SK-N-SH treated with all-trans-retinoic acid at 6 μM for 48 hours (cell line): ENCODE measurements at regions not wholly inside any gene's neighbourhood (a gene's known extent, or its start where the extent isn't known, plus 50 kb on each side); places are given as distances from the start of the nearest gene placed in this dataset.

ENCODE experiments used
- ATAC-seq: fragments of 200-7000 bp; cut with Tn5 transposase; 3 replicates; pipeline ENCODE4 v1.9.1; 2020; ENCODE audit warnings: mild to moderate bottlenecking, moderate library complexity
- ARNTL ChIP-seq: fragments of 450-650 bp; formaldehyde crosslinking; IDR thresholded peaks from 2 replicates; pipeline ENCODE4 v1.5.0; 2020; ENCODE audit warnings: low read depth, mild to moderate bottlenecking, moderate library complexity, borderline replicate concordance
- BACH2 ChIP-seq: fragments of 250-450 bp; sonication (Bioruptor Pico); IDR thresholded peaks from 2 replicates; pipeline ENCODE4 v1.9.0; 2021; ENCODE audit warnings: mild to moderate bottlenecking, borderline replicate concordance
- CREB5 ChIP-seq: fragments of 250-450 bp; sonication (Bioruptor Pico); IDR thresholded peaks from 2 replicates; pipeline ENCODE4 v1.5.1; 2020; ENCODE audit warnings: low read depth, mild to moderate bottlenecking, moderate library complexity
- CSDC2 ChIP-seq: fragments of 250-450 bp; sonication (Bioruptor Pico); IDR thresholded peaks from 2 replicates; pipeline ENCODE4 v1.5.0; 2020; ENCODE audit warnings: mild to moderate bottlenecking, moderate library complexity
- CSRNP3 ChIP-seq: fragments of 250-450 bp; sonication (Bioruptor Pico); IDR thresholded peaks from 2 replicates; pipeline ENCODE4 v1.5.1; 2021; ENCODE audit warnings: mild to moderate bottlenecking, moderate library complexity
- ESRRG ChIP-seq: fragments of 250-450 bp; sonication (Bioruptor Pico); IDR thresholded peaks from 2 replicates; pipeline ENCODE4 v1.6.1; 2021; ENCODE audit warnings: mild to moderate bottlenecking
- GLIS3 ChIP-seq: fragments of 250-450 bp; sonication (Bioruptor Pico); IDR thresholded peaks from 2 replicates; pipeline ENCODE4 v1.5.0; 2020; ENCODE audit warnings: mild to moderate bottlenecking, moderate library complexity
- ISL1 ChIP-seq: fragments of 250-450 bp; sonication (Bioruptor Pico); IDR thresholded peaks from 2 replicates; pipeline ENCODE4 v2.1.2; 2022; ENCODE audit warnings: mild to moderate bottlenecking, moderate library complexity
- OSR1 ChIP-seq: fragments of 250-450 bp; sonication (Bioruptor Pico); IDR thresholded peaks from 2 replicates; pipeline ENCODE4 v1.8.0; 2022; ENCODE audit warnings: moderate library complexity, mild to moderate bottlenecking, inconsistent platforms
- PATZ1 ChIP-seq: fragments of 250-450 bp; sonication (Bioruptor Pico); IDR thresholded peaks from 2 replicates; pipeline ENCODE4 v1.8.0; 2020; ENCODE audit warnings: mild to moderate bottlenecking, moderate library complexity, borderline replicate concordance
- POU6F1 ChIP-seq: fragments of 250-450 bp; sonication (Bioruptor Pico); IDR thresholded peaks from 2 replicates; pipeline ENCODE4 v1.8.0; 2021; ENCODE audit warnings: low read depth, mild to moderate bottlenecking, moderate library complexity, borderline replicate concordance
- PPARA ChIP-seq: fragments of 250-450 bp; sonication (Bioruptor Pico); IDR thresholded peaks from 2 replicates; pipeline ENCODE4 v1.5.0; 2020; ENCODE audit warnings: mild to moderate bottlenecking, borderline replicate concordance
- RARB ChIP-seq: fragments of 250-450 bp; sonication (Bioruptor Pico); IDR thresholded peaks from 2 replicates; pipeline ENCODE4 v1.8.0; 2021; ENCODE audit warnings: mild to moderate bottlenecking, moderate library complexity
- SNAI2 ChIP-seq: fragments of 250-450 bp; sonication (Bioruptor Pico); IDR thresholded peaks from 2 replicates; pipeline ENCODE4 v1.5.0; 2020; ENCODE audit warnings: mild to moderate bottlenecking, moderate library complexity
- TCF4 ChIP-seq: fragments of 250-450 bp; sonication (Bioruptor Pico); IDR thresholded peaks from 2 replicates; pipeline ENCODE4 v1.8.0; 2021; ENCODE audit warnings: mild to moderate bottlenecking, moderate library complexity, borderline replicate concordance
- TOX ChIP-seq: fragments of 250-450 bp; sonication (Bioruptor Pico); IDR thresholded peaks from 2 replicates; pipeline ENCODE4 v1.8.0; 2021; ENCODE audit warnings: mild to moderate bottlenecking, moderate library complexity, borderline replicate concordance
- TSHZ2 ChIP-seq: fragments of 250-450 bp; sonication (Bioruptor Pico); IDR thresholded peaks from 2 replicates; pipeline ENCODE4 v1.5.0; 2020; ENCODE audit warnings: mild to moderate bottlenecking, moderate library complexity
- ZC3H10 ChIP-seq: fragments of 250-450 bp; sonication (Bioruptor Pico); IDR thresholded peaks from 2 replicates; pipeline ENCODE4 v1.5.1; 2021; ENCODE audit warnings: mild to moderate bottlenecking, moderate library complexity
- ZFP3 ChIP-seq: fragments of 250-450 bp; sonication (Bioruptor Pico); IDR thresholded peaks from 2 replicates; pipeline ENCODE4 v1.5.0; 2020; ENCODE audit warnings: mild to moderate bottlenecking, moderate library complexity
- ZNF565 ChIP-seq: fragments of 450-650 bp; formaldehyde crosslinking; conservative IDR thresholded peaks from 2 replicates; pipeline ENCODE4 v1.5.0; 2020; ENCODE audit warnings: low read depth, mild to moderate bottlenecking, moderate library complexity
- ZNF70 ChIP-seq: fragments of 450-650 bp; formaldehyde crosslinking; IDR thresholded peaks from 2 replicates; pipeline ENCODE4 v1.5.0; 2020; ENCODE audit warnings: mild to moderate bottlenecking, moderate library complexity
- ZNF8 ChIP-seq: fragments of 450-650 bp; formaldehyde crosslinking; IDR thresholded peaks from 2 replicates; pipeline ENCODE4 v1.5.0; 2020; ENCODE audit warnings: mild to moderate bottlenecking, moderate library complexity

GRCh38 chr4:188262464-188262863 lies 123.2 kb downstream of the TRIML1 start (continued):
- no peak for TF ChIP-seq CREB5 (CRISPR knock-in tag)
- TF ChIP-seq, all 23 proteins: peak for 0

GRCh38 chr4:188263321-188263720 lies 124.1 kb downstream of the TRIML1 start:
- ATAC-seq, result no peak
- TF ChIP-seq ZNF8 (no peak), BACH2 (no peak), ISL1 (no peak), ESRRG (CRISPR knock-in tag) (no peak), CSDC2 (no peak), POU6F1 (no peak), RARB (CRISPR knock-in tag) (no peak), OSR1 (no peak), SNAI2 (CRISPR knock-in tag) (no peak), ZFP3 (CRISPR knock-in tag) (no peak)

GRCh38 chr4:188266386-188266785 lies 127.1 kb downstream of the TRIML1 start:
- no peak for TF ChIP-seq TOX (CRISPR knock-in tag)
- TF ChIP-seq PATZ1 (CRISPR knock-in tag), result no peak
- no peak for TF ChIP-seq ZNF70 (CRISPR knock-in tag)
- TF ChIP-seq ARNTL (CRISPR knock-in tag), result no peak
- TF ChIP-seq TSHZ2 (CRISPR knock-in tag), result no peak
- no peak for TF ChIP-seq BACH2
- TF ChIP-seq PPARA, result no peak
- no peak for TF ChIP-seq ZC3H10 (CRISPR knock-in tag)
- TF ChIP-seq TCF4 (CRISPR knock-in tag), result no peak
- TF ChIP-seq OSR1, result no peak
- TF ChIP-seq POU6F1, result no peak
- TF ChIP-seq RARB (CRISPR knock-in tag), result no peak
- TF ChIP-seq CSRNP3 (CRISPR knock-in tag), result no peak
- TF ChIP-seq ZFP3 (CRISPR knock-in tag), result no peak
- no peak for TF ChIP-seq ZNF565 (CRISPR knock-in tag)
- TF ChIP-seq GLIS3 (CRISPR knock-in tag), result no peak
- no peak for TF ChIP-seq ESRRG (CRISPR knock-in tag)
- no peak for ATAC-seq
